Smooth muscle cell (in vitro differentiated cells): ENCODE measurements at regions not wholly inside any gene's neighbourhood (a gene's known extent, or its start where the extent isn't known, plus 50 kb on each side); places are given as distances from the start of the nearest gene placed in this dataset.
"Not testable (repeated sequence)": the region's sequence is repeated elsewhere in the genome, so short reads cannot be mapped to it uniquely, and the experiment has no call there.

Experiments
- DNase-seq: peaks from one replicate; lab custom pipeline; 2025; ENCODE audit not compliant: unreplicated experiment; lab: John Stamatoyannopoulos, UW
- H2AFZ ChIP-seq: fragments of 200-600 bp; sonication (generic); 2 replicates; pipeline ENCODE4 v1.6.0; 2016; ENCODE audit warnings: antibody characterized with exemption, low read depth, mild to moderate bottlenecking
- H3F3A ChIP-seq: fragments of 200-600 bp; sonication (generic); 2 replicates; pipeline ENCODE4 v1.6.0; 2017; ENCODE audit warnings: antibody characterized with exemption, low read depth
- H3K27ac ChIP-seq: fragments of 200-600 bp; sonication (generic); 2 replicates; pipeline ENCODE4 v1.5.1; 2016; ENCODE audit warnings: low read depth, mild to moderate bottlenecking
- H3K27me3 ChIP-seq: fragments of 200-600 bp; sonication (generic); 2 replicates; pipeline ENCODE4 v1.6.1; 2016; ENCODE audit warnings: low read depth, mild to moderate bottlenecking
- H3K36me3 ChIP-seq: fragments of 200-600 bp; sonication (generic); 2 replicates; pipeline ENCODE4 v1.5.1; 2016; ENCODE audit warnings: low read depth
- H3K4me1 ChIP-seq: fragments of 200-600 bp; sonication (generic); 2 replicates; pipeline ENCODE4 v1.5.1; 2016; ENCODE audit warnings: low read depth
- H3K4me2 ChIP-seq: fragments of 200-600 bp; sonication (generic); 2 replicates; pipeline ENCODE4 v1.6.0; 2016; ENCODE audit warnings: mild to moderate bottlenecking
- H3K4me3 ChIP-seq: fragments of 200-600 bp; sonication (generic); 2 replicates; pipeline ENCODE4 v1.5.1; 2016; ENCODE audit warnings: mild to moderate bottlenecking
- H3K79me2 ChIP-seq: fragments of 200-600 bp; sonication (generic); 2 replicates; pipeline ENCODE4 v1.6.0; 2016; ENCODE audit warnings: low read depth, mild to moderate bottlenecking
- H3K9ac ChIP-seq: fragments of 200-600 bp; sonication (generic); 2 replicates; pipeline ENCODE4 v1.6.0; 2016; ENCODE audit warnings: low read depth
- H3K9me3 ChIP-seq: fragments of 200-600 bp; sonication (generic); replicated peaks from 2 replicates; pipeline ENCODE4 v1.5.1; 2016; ENCODE audit warnings: low read depth
- H4K20me1 ChIP-seq: fragments of 200-600 bp; sonication (generic); 2 replicates; pipeline ENCODE4 v1.6.0; 2016; ENCODE audit warnings: low read depth
- WGBS: methylation state at CpG from one replicate; pipeline ENCODE4 v1.1.7; 2016; ENCODE audit warnings: low lambda C conversion rate; 5-methylcytosine and 5-hydroxymethylcytosine counted together
- TF ChIP-seq, protein P1 (sequence below): fragments of 200-600 bp; sonication (generic); IDR thresholded peaks from 2 replicates; pipeline ENCODE4 v1.5.1; 2017; ENCODE audit warnings: borderline replicate concordance, mild to moderate bottlenecking, antibody characterized with exemption; ENCODE audit not compliant: insufficient read depth, poor library complexity, severe bottlenecking

DNA sequence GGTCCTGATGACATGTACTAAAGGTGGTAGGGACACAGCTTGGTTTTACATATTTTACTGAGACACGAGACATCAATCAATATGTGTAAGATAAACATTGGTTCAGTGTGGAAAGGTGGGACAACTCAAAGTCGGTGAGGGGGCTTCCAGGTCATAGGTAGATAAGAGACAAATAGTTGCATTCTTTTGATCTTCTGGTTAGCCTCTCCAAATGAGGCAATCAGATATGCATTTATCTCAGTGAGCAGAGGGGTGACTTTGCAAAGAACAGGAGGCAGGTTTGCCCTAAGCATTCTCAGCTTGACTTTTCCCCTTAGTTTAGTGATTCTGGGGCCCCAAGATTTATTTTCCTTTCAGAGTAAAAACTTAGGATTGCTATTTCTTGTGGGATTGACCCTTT lies 706.9 kb downstream of the GLUD2 start:
- no peaks in the 10 kb centered on the region for H3F3A ChIP-seq
- DNase-seq, result no peak
- no peaks in the 10 kb centered on the region for H4K20me1 ChIP-seq
- no peak overlapping the region for H3K4me3 ChIP-seq
- no peak overlapping the region for H2AFZ ChIP-seq
- TF ChIP-seq, protein P1, sequence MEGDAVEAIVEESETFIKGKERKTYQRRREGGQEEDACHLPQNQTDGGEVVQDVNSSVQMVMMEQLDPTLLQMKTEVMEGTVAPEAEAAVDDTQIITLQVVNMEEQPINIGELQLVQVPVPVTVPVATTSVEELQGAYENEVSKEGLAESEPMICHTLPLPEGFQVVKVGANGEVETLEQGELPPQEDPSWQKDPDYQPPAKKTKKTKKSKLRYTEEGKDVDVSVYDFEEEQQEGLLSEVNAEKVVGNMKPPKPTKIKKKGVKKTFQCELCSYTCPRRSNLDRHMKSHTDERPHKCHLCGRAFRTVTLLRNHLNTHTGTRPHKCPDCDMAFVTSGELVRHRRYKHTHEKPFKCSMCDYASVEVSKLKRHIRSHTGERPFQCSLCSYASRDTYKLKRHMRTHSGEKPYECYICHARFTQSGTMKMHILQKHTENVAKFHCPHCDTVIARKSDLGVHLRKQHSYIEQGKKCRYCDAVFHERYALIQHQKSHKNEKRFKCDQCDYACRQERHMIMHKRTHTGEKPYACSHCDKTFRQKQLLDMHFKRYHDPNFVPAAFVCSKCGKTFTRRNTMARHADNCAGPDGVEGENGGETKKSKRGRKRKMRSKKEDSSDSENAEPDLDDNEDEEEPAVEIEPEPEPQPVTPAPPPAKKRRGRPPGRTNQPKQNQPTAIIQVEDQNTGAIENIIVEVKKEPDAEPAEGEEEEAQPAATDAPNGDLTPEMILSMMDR, result no peak
- 62% methylated on average over 2 of the region's 2 CpGs for WGBS
- no peak overlapping the region for H3K9ac ChIP-seq
- H3K9me3 ChIP-seq, result no peaks in the 10 kb centered on the region
- no peaks in the 10 kb centered on the region for H3K4me1 ChIP-seq
- no peaks in the 10 kb centered on the region for H3K27me3 ChIP-seq
- no peak overlapping the region for H3K27ac ChIP-seq
- no peak overlapping the region for H3K4me2 ChIP-seq
- H3K36me3 ChIP-seq, result no peaks in the 10 kb centered on the region
- no peaks in the 10 kb centered on the region for H3K79me2 ChIP-seq

DNA sequence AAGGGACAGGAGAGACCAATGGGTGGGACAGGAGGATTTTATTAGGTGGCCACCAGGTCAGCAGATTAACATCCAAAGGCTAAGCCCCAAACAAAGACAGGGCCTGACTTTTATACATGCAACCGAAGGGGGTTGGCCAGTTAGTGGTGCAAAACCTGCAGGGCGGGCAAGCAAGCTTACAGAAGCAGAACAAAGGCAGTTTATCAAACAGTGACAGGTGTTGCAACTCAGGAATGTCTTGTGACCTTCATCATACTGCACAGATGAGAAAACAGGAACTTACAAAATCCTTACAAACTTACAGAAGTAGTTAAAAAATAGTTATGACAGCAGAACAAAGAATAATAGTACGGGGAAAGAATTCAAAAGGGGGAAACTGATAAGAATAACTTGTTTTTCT lies 708.1 kb downstream of the GLUD2 start:
- Histone ChIP-seq H3K27me3 (no peaks in the 10 kb centered on the region), H3K4me1 (no peaks in the 10 kb centered on the region), H2AFZ (no peak overlapping the region), H3K4me3 (no peak overlapping the region), H3K27ac (no peak overlapping the region), H4K20me1 (no peaks in the 10 kb centered on the region), H3K36me3 (no peaks in the 10 kb centered on the region), H3K9ac (no peak overlapping the region), H3K9me3 (no peaks in the 10 kb centered on the region), H3K4me2 (no peak overlapping the region), H3K79me2 (no peaks in the 10 kb centered on the region), H3F3A (no peaks in the 10 kb centered on the region)
- TF ChIP-seq, protein P1, result no peak
- DNase-seq, result no peak
- 67% methylated on average over 3 of the region's 3 CpGs for WGBS

DNA sequence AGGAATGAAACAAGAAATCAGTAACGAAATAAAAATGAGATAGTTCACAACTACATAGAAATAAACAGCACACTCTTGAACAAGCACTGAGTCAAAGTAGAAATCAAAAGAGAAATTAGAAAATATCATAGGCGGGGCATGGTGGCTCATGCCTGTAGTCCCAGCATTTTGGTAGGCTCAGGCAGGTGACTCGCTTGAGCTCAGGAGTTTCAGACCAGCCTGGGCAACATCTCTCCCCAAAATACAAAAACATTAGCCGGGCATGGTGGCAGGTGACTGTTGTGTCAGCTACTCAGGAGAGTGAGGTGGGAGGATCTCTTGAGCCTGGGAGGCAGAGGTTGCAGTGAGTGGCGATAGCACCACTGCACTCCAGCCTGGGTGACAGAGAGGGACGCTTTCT lies 714.4 kb downstream of the GLUD2 start:
- Histone ChIP-seq H3K27me3 (no peaks in the 10 kb centered on the region), H3K4me3 (no peak overlapping the region), H3K4me1 (no peaks in the 10 kb centered on the region), H3K9me3 (no peaks in the 10 kb centered on the region), H3K79me2 (no peaks in the 10 kb centered on the region), H3K4me2 (no peak overlapping the region), H2AFZ (no peak overlapping the region), H3K27ac (no peak overlapping the region), H4K20me1 (no peaks in the 10 kb centered on the region), H3K36me3 (no peaks in the 10 kb centered on the region), H3K9ac (no peak overlapping the region), H3F3A (no peaks in the 10 kb centered on the region)
- DNase-seq, result no peak
- WGBS, result 73% methylated on average over 6 of the region's 6 CpGs
- TF ChIP-seq, protein P1, result no peak

DNA sequence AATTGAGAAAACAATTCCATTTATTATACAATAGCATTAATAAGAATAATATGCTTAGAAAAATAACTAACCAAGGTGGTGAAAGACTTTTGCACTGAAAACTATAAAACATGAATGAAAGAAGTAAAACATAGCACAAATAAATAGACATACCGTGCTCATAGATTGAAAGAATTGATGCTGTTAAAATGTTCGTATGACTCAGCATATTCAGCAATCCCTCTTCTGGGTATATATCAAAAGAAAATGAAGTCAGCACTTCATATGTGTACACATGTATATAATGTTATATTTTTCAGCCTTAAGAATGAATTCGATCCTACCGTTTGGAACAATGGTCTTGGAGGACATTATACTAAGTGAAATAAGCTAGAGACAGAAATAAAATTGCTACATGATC lies 716.3 kb downstream of the GLUD2 start:
- no peak overlapping the region for H3K9ac ChIP-seq
- no peaks in the 10 kb centered on the region for H3K79me2 ChIP-seq
- no peaks in the 10 kb centered on the region for H3K4me1 ChIP-seq
- H3K27ac ChIP-seq, result no peak overlapping the region
- 69% methylated on average over 4 of the region's 4 CpGs for WGBS
- no peaks in the 10 kb centered on the region for H3K36me3 ChIP-seq
- TF ChIP-seq, protein P1, result no peak
- no peak overlapping the region for H3K4me2 ChIP-seq
- H4K20me1 ChIP-seq, result no peaks in the 10 kb centered on the region
- H3K27me3 ChIP-seq, result no peaks in the 10 kb centered on the region
- H2AFZ ChIP-seq, result no peak overlapping the region
- H3K4me3 ChIP-seq, result no peak overlapping the region
- no peaks in the 10 kb centered on the region for H3F3A ChIP-seq
- DNase-seq, result no peak
- no peaks in the 10 kb centered on the region for H3K9me3 ChIP-seq

DNA sequence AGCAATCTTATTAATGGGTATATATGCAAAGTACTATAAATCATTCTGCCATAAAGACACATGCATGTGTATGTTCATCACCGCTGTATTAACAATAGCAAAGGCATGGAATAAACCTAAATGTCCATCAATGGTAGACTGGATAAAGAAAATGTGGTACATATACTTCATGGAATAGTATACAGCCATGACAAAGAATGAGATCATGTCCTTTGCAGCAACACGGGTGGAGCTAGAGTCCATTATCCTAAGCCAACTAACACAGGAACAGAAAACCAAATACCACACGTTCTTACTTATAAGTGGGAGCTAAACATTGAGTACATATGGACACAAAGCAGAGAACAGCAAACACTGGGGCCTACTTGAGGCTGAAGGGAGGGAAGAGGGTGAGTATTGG lies 720.8 kb downstream of the GLUD2 start:
- not testable (repeated sequence) for H2AFZ ChIP-seq, DNase-seq, H3K27ac ChIP-seq, H4K20me1 ChIP-seq, H3K4me2 ChIP-seq, H3K9ac ChIP-seq, H3K79me2 ChIP-seq, H3K4me3 ChIP-seq, H3K9me3 ChIP-seq, H3K27me3 ChIP-seq, H3F3A ChIP-seq, H3K4me1 ChIP-seq, H3K36me3 ChIP-seq
- 80% methylated on average over 3 of the region's 3 CpGs for WGBS
